ENCODE measurements at regions not wholly inside any gene's neighbourhood (a gene's known extent, or its start where the extent isn't known, plus 50 kb on each side); places are given as distances from the start of the nearest gene placed in this dataset.

DNA sequence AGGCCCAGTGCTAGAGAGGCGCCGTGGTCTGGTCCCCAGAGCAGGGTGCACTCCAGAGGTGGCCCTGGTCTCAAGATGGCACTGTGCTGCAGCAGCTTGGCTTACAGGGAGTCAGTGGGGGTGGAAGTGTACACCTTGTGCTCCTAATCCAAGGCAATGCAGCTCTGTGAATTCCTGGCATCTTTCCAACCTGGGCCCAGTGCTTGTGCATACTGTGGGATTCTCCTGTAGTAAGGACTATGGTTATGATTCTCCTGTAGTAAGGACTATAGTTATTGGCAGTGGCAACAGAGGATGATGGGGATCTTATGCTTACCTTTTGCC lies 616.7 kb upstream of the REG3G start:
- H3K9me3 ChIP-seq: no peaks in the 10 kb centered on the region
- H3K27me3 ChIP-seq (replicated peaks; ENCODE audit: insufficient read depth): no peaks in the 10 kb centered on the region
- H3K36me3 ChIP-seq: no peaks in the 10 kb centered on the region
- TF ChIP-seq, protein P1, sequence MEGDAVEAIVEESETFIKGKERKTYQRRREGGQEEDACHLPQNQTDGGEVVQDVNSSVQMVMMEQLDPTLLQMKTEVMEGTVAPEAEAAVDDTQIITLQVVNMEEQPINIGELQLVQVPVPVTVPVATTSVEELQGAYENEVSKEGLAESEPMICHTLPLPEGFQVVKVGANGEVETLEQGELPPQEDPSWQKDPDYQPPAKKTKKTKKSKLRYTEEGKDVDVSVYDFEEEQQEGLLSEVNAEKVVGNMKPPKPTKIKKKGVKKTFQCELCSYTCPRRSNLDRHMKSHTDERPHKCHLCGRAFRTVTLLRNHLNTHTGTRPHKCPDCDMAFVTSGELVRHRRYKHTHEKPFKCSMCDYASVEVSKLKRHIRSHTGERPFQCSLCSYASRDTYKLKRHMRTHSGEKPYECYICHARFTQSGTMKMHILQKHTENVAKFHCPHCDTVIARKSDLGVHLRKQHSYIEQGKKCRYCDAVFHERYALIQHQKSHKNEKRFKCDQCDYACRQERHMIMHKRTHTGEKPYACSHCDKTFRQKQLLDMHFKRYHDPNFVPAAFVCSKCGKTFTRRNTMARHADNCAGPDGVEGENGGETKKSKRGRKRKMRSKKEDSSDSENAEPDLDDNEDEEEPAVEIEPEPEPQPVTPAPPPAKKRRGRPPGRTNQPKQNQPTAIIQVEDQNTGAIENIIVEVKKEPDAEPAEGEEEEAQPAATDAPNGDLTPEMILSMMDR (IDR thresholded peaks at IDR 0.05): no peak
- ATAC-seq (ENCODE audit: insufficient number of reproducible peaks, low FRiP score, low read depth): no peak
- no peak overlapping the region for H3K4me3 ChIP-seq
- H3K4me1 ChIP-seq (ENCODE audit: control insufficient read depth in 1 of 2, low read depth in 2 of 2): no peaks in the 10 kb centered on the region
- H3K27ac ChIP-seq: no peak overlapping the region
- no peak for DNase-seq (ENCODE audit: low spot score)

GRCh38 chr2:78411303-78411702 lies 614.2 kb upstream of the REG3G start:
- DNase-seq (ENCODE audit: low spot score) (no peak), ATAC-seq (ENCODE audit: insufficient number of reproducible peaks, low FRiP score, low read depth) (no peak)
- Histone ChIP-seq H3K27ac (no peak overlapping the region), H3K36me3 (no peaks in the 10 kb centered on the region), H3K27me3 (replicated peaks; ENCODE audit: insufficient read depth) (no peaks in the 10 kb centered on the region), H3K4me1 (ENCODE audit: control insufficient read depth in 1 of 2, low read depth in 2 of 2) (no peaks in the 10 kb centered on the region), H3K9me3 (no peaks in the 10 kb centered on the region), H3K4me3 (no peak overlapping the region)
- TF ChIP-seq, protein P1 (IDR thresholded peaks at IDR 0.05): no peak

DNA sequence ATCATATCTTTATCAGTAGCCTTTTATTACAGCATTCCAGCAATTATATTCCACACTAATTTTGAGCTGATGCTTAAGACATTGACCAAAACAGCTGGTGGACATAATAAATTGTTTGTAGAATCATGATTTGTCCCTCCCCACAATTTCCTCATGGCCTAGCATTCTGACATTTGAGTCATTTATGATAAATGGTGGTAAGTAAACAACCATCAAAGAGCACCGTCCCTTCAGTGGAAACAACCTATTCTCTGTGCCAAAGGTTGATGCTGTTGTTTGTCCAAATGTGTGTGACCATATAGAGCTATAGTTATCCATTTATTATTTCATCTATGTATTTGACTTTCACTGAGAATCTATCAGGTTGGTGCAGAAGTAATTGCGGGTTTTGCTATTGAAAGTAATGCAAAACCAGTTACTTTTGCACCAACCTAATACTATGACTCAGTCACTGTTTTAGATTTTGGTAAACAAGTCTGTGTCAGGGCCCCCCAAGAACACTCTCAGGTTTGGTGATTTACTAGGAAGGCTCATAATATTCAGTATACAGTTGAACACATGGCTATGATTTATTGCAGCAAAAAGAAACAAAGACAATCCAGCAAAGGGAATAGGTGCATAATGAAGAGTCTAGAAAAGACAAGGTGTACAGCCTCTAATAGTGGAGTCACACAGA lies 608.7 kb upstream of the REG3G start:
- H3K27me3 ChIP-seq (replicated peaks; ENCODE audit: insufficient read depth): no peaks in the 10 kb centered on the region
- no peaks in the 10 kb centered on the region for H3K36me3 ChIP-seq
- no peak overlapping the region for H3K27ac ChIP-seq
- H3K4me1 ChIP-seq (ENCODE audit: control insufficient read depth in 1 of 2, low read depth in 2 of 2): no peaks in the 10 kb centered on the region
- H3K4me3 ChIP-seq: no peak overlapping the region
- TF ChIP-seq, protein P1 (IDR thresholded peaks at IDR 0.05): no peak
- no peak for DNase-seq (ENCODE audit: low spot score)
- no peaks in the 10 kb centered on the region for H3K9me3 ChIP-seq
- ATAC-seq (ENCODE audit: insufficient number of reproducible peaks, low FRiP score, low read depth): no peak

- H3K9me3 ChIP-seq: no peaks in the 10 kb centered on the region
- TF ChIP-seq, protein P1 (IDR thresholded peaks at IDR 0.05): no peak
- no peaks in the 10 kb centered on the region for H3K4me1 ChIP-seq (ENCODE audit: control insufficient read depth in 1 of 2, low read depth in 2 of 2)
These were observed 608.1 kb upstream of the REG3G start for GRCh38 chr2:78417355-78417754.

GRCh38 chr2:78418021-78418420 lies 607.5 kb upstream of the REG3G start:
- Histone ChIP-seq H3K27me3 (replicated peaks; ENCODE audit: insufficient read depth) (no peaks in the 10 kb centered on the region), H3K27ac (no peak overlapping the region), H3K4me1 (ENCODE audit: control insufficient read depth in 1 of 2, low read depth in 2 of 2) (no peaks in the 10 kb centered on the region), H3K36me3 (no peaks in the 10 kb centered on the region), H3K9me3 (no peaks in the 10 kb centered on the region), H3K4me3 (no peak overlapping the region)
- TF ChIP-seq, protein P1 (IDR thresholded peaks at IDR 0.05): no peak
- ATAC-seq (ENCODE audit: insufficient number of reproducible peaks, low FRiP score, low read depth) (no peak), DNase-seq (ENCODE audit: low spot score) (no peak)

More at GRCh38 chr2:78417355-78417754, 608.1 kb upstream of the REG3G start:
- Histone ChIP-seq H3K36me3 (no peaks in the 10 kb centered on the region), H3K27me3 (replicated peaks; ENCODE audit: insufficient read depth) (no peaks in the 10 kb centered on the region), H3K27ac (no peak overlapping the region), H3K4me3 (no peak overlapping the region)
- DNase-seq (ENCODE audit: low spot score) (no peak), ATAC-seq (ENCODE audit: insufficient number of reproducible peaks, low FRiP score, low read depth) (no peak)
